Liver (tissue), 8 donors: ENCODE measurements at regions not wholly inside any gene's neighbourhood (a gene's known extent, or its start where the extent isn't known, plus 50 kb on each side); places are given as distances from the start of the nearest gene placed in this dataset.

ENCODE experiments used
- DNase-seq: peaks from one replicate; pipeline ENCODE4 v3.0.0-alpha.2; 2017; ENCODE audit warnings: low spot score
- H3K27ac ChIP-seq, 2 donors: one replicate each; pipeline ENCODE4 v1.7.0; 2013; ENCODE audit warnings: inconsistent platforms in 2 of 2, low read length in 2 of 2, control low read depth in 1 of 2, low read depth in 1 of 2, mild to moderate bottlenecking in 1 of 2
- H3K27me3 ChIP-seq, 4 donors: one replicate each; pipeline versions ENCODE4 v1.6.1 to v1.7.0; 2013; ENCODE audit warnings: low read length in 3 of 4, inconsistent platforms in 1 of 4, mild to moderate bottlenecking in 1 of 4, moderate library complexity in 1 of 4; ENCODE audit not compliant: control insufficient read depth in 4 of 4, insufficient read depth in 4 of 4
- H3K36me3 ChIP-seq, 4 donors: one replicate each; pipeline versions ENCODE4 v1.6.1 to v1.7.0; 2013; ENCODE audit warnings: low read length in 3 of 4, mild to moderate bottlenecking in 3 of 4, low read depth in 1 of 4, moderate library complexity in 1 of 4; ENCODE audit not compliant: control insufficient read depth in 4 of 4, insufficient read depth in 3 of 4
- H3K4me1 ChIP-seq, 4 donors: one replicate each; pipeline versions ENCODE4 v1.6.1 to v1.7.0; 2013; ENCODE audit warnings: low read length in 3 of 4, mild to moderate bottlenecking in 3 of 4, moderate library complexity in 1 of 4; ENCODE audit not compliant: control insufficient read depth in 4 of 4, insufficient read depth in 4 of 4
- H3K4me3 ChIP-seq, 3 donors: one replicate each; pipeline versions ENCODE4 v1.6.1 to v1.7.0; 2013; ENCODE audit warnings: low read length in 3 of 3, control low read depth in 1 of 3, low read depth in 1 of 3, mild to moderate bottlenecking in 1 of 3
- H3K9ac ChIP-seq, 2 donors: one replicate each; pipeline ENCODE4 v1.7.0; 2013; ENCODE audit warnings: low read length in 2 of 2, mild to moderate bottlenecking in 2 of 2, moderate library complexity in 2 of 2, control low read depth in 1 of 2, low read depth in 1 of 2
- H3K9me3 ChIP-seq, 4 donors: one replicate each; pipeline versions ENCODE4 v1.6.1 to v1.7.0; 2013; ENCODE audit warnings: low read length in 3 of 4; ENCODE audit not compliant: control insufficient read depth in 4 of 4
- ATF3 ChIP-seq: IDR thresholded peaks from 2 replicates; pipeline ENCODE4 v1.6.1; 2016; ENCODE audit warnings: antibody characterized with exemption
- CTCF ChIP-seq: fragments of 150-350 bp; IDR thresholded peaks from 2 replicates; pipeline ENCODE4 v1.5.1; 2017; ENCODE audit warnings: improper control_type of control experiment, low read depth, low read length; ENCODE audit not compliant: missing input control
- EGR1 ChIP-seq, 2 donors: IDR thresholded peaks; 2 replicates each; pipeline ENCODE4 v1.6.1; 2016 to 2018; ENCODE audit warnings: antibody characterized with exemption in 2 of 2, low read depth in 2 of 2
- FOXA1 ChIP-seq: IDR thresholded peaks from 2 replicates; pipeline ENCODE4 v1.6.1; 2016; ENCODE audit warnings: antibody characterized with exemption
- FOXA2 ChIP-seq: IDR thresholded peaks from 2 replicates; pipeline ENCODE4 v1.6.1; 2016; ENCODE audit warnings: antibody characterized with exemption
- GABPA ChIP-seq, 2 donors: IDR thresholded peaks in 1 of 2; conservative IDR thresholded peaks in 1 of 2; 2 replicates each; pipeline ENCODE4 v1.6.1; 2016; ENCODE audit warnings: antibody characterized with exemption in 2 of 2, mild to moderate bottlenecking in 1 of 2, moderate library complexity in 1 of 2
- HNF4A ChIP-seq, 2 donors: conservative IDR thresholded peaks; 2 replicates each; pipeline ENCODE4 v1.6.1; 2016; ENCODE audit warnings: antibody characterized with exemption in 2 of 2, mild to moderate bottlenecking in 2 of 2
- HNF4G ChIP-seq: IDR thresholded peaks from 2 replicates; pipeline ENCODE4 v1.6.1; 2016; ENCODE audit warnings: antibody characterized with exemption
- JUND ChIP-seq, 2 donors: IDR thresholded peaks; 2 replicates each; pipeline ENCODE4 v1.6.1; 2016; ENCODE audit warnings: antibody characterized with exemption in 2 of 2
- MAX ChIP-seq: IDR thresholded peaks from 2 replicates; pipeline ENCODE4 v1.6.1; 2016; ENCODE audit warnings: antibody characterized with exemption
- NR2F2 ChIP-seq: IDR thresholded peaks from 2 replicates; pipeline ENCODE4 v1.6.1; 2016; ENCODE audit warnings: antibody characterized with exemption
- RAD21 ChIP-seq, 2 donors: IDR thresholded peaks; 2 replicates each; pipeline ENCODE4 v1.6.1; 2016; ENCODE audit warnings: antibody characterized with exemption in 2 of 2, mild to moderate bottlenecking in 2 of 2
- REST ChIP-seq: IDR thresholded peaks from 2 replicates; pipeline ENCODE4 v1.6.1; 2016; ENCODE audit warnings: antibody characterized with exemption, mild to moderate bottlenecking
- RXRA ChIP-seq, 2 donors: IDR thresholded peaks; 2 replicates each; pipeline ENCODE4 v1.6.1; 2017 to 2018; ENCODE audit warnings: antibody characterized with exemption in 2 of 2, mild to moderate bottlenecking in 1 of 2
- SP1 ChIP-seq: IDR thresholded peaks from 2 replicates; pipeline ENCODE4 v1.6.1; 2018; ENCODE audit warnings: antibody characterized with exemption, mild to moderate bottlenecking
- TAF1 ChIP-seq: conservative IDR thresholded peaks from 2 replicates; pipeline ENCODE4 v1.6.1; 2016; ENCODE audit warnings: antibody characterized with exemption, mild to moderate bottlenecking
- ZBTB33 ChIP-seq: IDR thresholded peaks from 2 replicates; pipeline ENCODE4 v1.6.1; 2016; ENCODE audit warnings: antibody characterized with exemption
- WGBS: extraction: QIAGEN DNeasy Blood & Tissue Kit; methylation state at CpG from one replicate; pipeline ENCODE4 v1.1.7; 2013; 5-methylcytosine and 5-hydroxymethylcytosine counted together
- donor health status: healthy.
- donor health status: healthy.
- donor health status: healthy.
- donor health status: healthy.
- donor health status: healthy.

- H3K27ac ChIP-seq, result no peak overlapping the region
- no peak overlapping the region for H3K4me3 ChIP-seq
- DNase-seq, result no peak
- no peaks in the 10 kb centered on the region for H3K27me3 ChIP-seq
- TF ChIP-seq CTCF (no peak), RXRA (IDR thresholded peaks at IDR 0.05) (no peak), HNF4A (conservative IDR thresholded peaks at IDR 0.05) (no peak), REST (no peak), NR2F2 (no peak), EGR1 (IDR thresholded peaks at IDR 0.05; ENCODE audit: low read depth in 2 of 2) (no peak), MAX (no peak), SP1 (no peak), GABPA (IDR thresholded peaks at IDR 0.05 in 1 of 2, conservative IDR thresholded peaks at IDR 0.05 in 1 of 2) (no peak), ATF3 (no peak), JUND (IDR thresholded peaks at IDR 0.05) (no peak)
- H3K4me1 ChIP-seq, result no peaks in the 10 kb centered on the region
- H3K36me3 ChIP-seq, result no peaks in the 10 kb centered on the region
- H3K9me3 ChIP-seq, result peaks cover 0 to 14% (median 12%) of the 10 kb centered on the region in 4 donors
- no peak overlapping the region for H3K9ac ChIP-seq
Observed at GRCh38 chr6:90431576-90431975, 134.9 kb upstream of the BACH2 start.

GRCh38 chr6:90429713-90430112 lies 133.1 kb upstream of the BACH2 start:
- no peak overlapping the region for H3K9ac ChIP-seq
- DNase-seq, result no peak

GRCh38 chr6:90428514-90428913 lies 131.9 kb upstream of the BACH2 start:
- H3K4me1 ChIP-seq, result no peaks in the 10 kb centered on the region
- no peaks in the 10 kb centered on the region for H3K36me3 ChIP-seq
- H3K27me3 ChIP-seq, result no peaks in the 10 kb centered on the region
- no peak overlapping the region for H3K9ac ChIP-seq
- no peak overlapping the region for H3K27ac ChIP-seq
- no peak overlapping the region for H3K4me3 ChIP-seq
- DNase-seq, result no peak
- WGBS, result 76% methylated on average over 1 of the region's 1 CpG
- H3K9me3 ChIP-seq, result peaks cover 0 to 12% (median 9%) of the 10 kb centered on the region in 4 donors
- TF ChIP-seq FOXA1 (no peak), ZBTB33 (no peak), GABPA (IDR thresholded peaks at IDR 0.05 in 1 of 2, conservative IDR thresholded peaks at IDR 0.05 in 1 of 2) (no peak), TAF1 (no peak), RAD21 (IDR thresholded peaks at IDR 0.05) (no peak), EGR1 (IDR thresholded peaks at IDR 0.05; ENCODE audit: low read depth in 2 of 2) (no peak), RXRA (IDR thresholded peaks at IDR 0.05) (no peak), HNF4G (no peak), CTCF (no peak), JUND (IDR thresholded peaks at IDR 0.05) (no peak), ATF3 (no peak), MAX (no peak)

More at GRCh38 chr6:90429713-90430112, 133.1 kb upstream of the BACH2 start:
- Histone ChIP-seq H3K4me1 (no peaks in the 10 kb centered on the region), H3K27me3 (no peaks in the 10 kb centered on the region), H3K9me3 (peaks cover 0 to 14% (median 12%) of the 10 kb centered on the region in 4 donors), H3K4me3 (no peak overlapping the region), H3K27ac (no peak overlapping the region), H3K36me3 (no peaks in the 10 kb centered on the region)
- TF ChIP-seq FOXA1 (no peak), FOXA2 (no peak), JUND (IDR thresholded peaks at IDR 0.05) (no peak), TAF1 (no peak)
